Amniotic epithelial cell (primary cell): ENCODE measurements at regions not wholly inside any gene's neighbourhood (a gene's known extent, or its start where the extent isn't known, plus 50 kb on each side); places are given as distances from the start of the nearest gene placed in this dataset.
"Not testable (repeated sequence)": the region's sequence is repeated elsewhere in the genome, so short reads cannot be mapped to it uniquely, and the experiment has no call there.

Experiments used
- DNase-seq: peaks from one replicate; pipeline ENCODE4 v3.0.0-alpha.2; 2010; ENCODE audit warnings: low read depth

DNA sequence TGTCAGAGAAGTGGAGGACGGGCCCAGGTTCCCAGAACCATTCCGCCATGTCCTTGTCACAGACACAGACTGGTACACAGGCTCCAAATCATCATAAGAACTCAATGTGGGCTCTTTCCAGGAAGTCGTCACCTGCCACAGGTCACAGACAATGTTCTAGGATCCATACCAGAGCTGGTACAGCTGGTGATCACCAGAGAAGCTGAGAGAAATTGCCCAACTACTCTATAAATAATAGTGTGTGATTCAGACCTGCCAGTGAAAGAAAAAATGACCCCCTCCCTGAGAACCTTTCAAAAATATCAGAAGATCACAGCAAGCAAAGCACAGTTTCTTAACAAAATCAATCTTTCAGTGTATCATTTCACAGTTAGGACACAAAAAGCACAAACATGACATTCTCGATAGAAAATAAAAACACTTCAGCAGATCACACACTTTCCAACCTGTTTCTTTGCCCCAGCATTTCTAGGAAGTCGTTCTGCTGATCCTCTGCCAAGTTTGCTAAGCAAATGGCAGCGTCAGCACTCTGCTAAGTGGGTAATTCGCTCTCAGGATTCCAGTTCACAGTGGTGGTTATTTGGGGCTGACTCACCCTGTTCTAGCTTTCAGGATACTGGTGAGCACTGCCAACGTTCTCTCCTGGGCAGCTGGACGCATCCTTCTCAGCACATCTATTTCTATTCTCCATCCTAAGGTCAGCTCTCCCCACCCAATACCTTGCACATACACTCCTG, 223.3 kb upstream of the SFSWAP start:
- DNase-seq = no peak

DNA sequence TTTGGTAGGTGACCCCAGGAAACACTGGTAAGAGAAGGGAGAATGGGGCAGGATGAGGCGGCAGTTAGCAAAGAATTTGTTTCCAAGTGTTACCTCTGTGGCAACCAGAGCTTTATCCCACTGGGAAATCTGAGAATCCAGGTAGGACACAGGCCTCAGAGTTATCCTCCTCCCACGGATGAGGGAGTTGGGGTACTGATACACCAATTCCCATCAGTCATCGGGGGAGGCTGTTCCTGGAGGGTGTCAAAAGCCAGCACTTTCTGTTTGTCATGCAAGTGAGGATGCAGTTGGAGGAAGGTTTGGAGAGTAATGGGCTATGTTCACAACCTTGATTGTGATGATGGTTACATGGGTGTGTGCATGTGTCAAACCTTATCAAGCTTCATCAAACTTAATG, 221.2 kb upstream of the SFSWAP start:
- DNase-seq = no peak

DNA sequence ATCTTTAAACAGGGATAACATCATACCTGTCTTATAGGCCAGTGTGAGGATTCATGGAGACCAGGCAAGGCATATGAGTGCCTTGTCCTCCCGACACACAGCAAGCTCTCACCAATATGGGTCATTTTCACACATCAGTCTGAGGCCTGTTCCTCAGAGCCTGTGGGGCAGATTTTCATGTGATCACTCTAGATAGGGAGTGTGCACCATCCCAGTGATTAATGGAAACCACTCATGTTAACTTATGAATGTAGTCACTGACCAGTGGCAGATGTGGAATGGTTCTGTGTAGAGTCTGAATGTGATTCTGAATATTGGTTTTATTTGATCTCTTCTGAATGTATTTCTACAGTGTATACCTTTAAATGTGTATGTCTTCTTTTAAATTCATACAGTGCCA, 219.7 kb upstream of the SFSWAP start:
- no peak for DNase-seq

DNA sequence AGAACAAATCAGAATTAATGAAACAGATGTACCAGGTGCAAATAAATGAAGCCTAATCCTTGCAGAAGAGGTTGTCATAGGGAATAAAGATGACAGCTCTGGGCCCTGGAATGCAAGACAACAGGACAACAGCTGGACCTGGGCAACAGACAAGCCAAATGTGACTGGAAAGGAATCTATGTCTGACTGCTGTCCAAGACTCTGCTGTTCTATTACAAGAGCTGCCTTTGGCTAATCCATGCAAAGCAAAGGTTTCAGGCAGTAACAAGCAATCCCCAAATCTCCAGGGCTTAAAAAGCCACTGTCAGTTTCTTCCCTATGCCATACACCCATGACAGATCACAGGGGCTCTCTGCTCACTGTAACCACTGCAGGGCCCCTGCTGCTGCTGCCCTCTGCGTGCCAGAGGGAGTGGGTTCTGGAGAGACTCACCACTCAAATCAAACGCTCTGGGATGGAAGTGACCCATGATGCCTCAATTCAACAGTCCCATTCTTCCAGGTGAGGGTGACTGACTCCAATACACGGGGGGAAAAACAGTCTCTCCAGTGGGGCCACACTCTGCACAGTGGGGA, 218.9 kb upstream of the SFSWAP start:
- DNase-seq = no peak

DNA sequence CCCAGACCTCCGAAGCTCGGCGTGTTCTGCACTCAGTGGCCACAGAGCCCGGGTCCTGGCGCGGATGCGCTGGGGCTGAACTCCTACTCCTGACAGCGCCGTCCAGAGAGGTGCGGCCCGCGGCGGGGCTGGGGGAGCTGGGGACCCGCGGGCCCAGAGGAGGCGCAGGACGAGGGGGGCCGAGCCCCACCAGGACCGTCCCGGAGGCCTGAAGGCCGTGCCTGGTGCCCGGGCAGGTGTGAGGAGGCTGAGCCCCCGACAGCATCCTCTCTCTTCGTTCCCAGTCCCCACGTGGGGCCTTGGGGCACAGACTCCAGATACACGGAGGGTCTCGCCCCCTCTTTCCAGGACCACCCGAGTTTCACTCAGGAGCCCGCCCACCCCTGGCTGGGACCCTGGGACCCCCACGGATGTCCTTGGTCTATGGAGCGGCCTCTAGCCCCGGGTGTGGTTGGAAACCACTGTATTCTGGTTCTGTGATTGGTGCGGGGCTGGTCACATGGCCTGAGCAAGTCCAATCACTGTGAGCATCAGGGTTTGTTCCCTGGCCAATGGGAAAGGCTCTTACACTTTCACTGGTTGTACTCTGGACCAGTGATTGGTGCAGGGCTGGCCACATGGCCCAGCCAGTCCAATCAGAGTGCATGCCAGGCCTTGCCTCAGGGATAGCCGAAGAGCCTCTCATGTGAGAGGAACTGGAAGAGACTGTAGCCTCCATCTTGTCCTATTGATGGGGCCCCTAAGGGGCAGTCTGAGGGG, 217.6 kb upstream of the SFSWAP start:
- DNase-seq = no peak

DNA sequence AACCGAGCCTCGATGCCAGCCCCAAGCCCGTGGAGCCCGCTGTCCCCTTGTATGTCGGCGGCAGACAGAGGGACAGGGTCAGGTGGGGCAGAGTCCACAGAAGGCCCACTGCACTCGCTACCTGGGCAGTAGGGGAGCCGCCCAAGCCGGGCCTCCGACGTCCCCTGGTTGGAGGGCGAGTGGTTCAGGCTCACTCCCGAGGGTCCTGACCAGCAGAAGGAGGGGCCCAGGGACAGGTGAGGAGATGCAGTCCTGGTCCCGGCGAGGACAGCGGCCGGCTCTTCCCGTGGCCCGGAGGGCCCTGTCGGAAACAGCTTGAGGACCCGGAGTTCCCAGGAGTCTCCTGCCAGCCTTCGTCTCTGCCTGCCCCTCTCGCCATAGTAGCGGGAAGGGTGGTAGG, 216.7 kb upstream of the SFSWAP start:
- no peak for DNase-seq

DNA sequence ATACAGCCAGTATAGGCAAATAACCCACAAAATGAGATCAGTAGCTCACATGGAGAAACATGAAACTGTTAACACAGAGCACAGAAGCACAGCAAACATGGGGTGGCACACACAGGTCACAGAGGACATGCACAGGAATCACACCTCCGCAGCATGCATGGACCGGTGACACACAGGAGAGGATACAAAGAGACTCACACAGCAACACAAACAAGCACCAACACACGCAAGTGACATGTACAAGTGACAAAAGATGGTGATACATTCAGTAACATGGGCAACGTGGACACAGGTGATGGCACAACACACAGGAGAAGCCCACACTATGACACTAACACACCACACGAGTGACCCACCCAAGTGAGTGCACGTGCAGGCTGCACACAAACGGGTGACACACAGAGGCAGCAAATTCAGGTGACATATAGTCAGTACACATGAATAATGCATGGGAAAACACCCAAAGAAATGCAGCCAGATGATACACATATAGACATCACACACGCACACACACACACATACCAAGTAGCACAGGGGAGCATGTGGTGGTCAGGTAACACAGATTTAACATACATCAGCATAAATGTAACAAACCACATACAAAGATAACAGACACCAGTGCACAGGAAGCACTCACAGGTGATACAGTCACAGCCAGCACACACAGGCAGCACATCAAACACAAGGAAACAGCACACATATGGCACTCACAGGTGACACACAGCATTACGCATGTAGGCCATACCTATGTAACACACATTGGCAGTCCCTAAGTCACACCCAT, 216.0 kb upstream of the SFSWAP start:
- DNase-seq = no peak

DNA sequence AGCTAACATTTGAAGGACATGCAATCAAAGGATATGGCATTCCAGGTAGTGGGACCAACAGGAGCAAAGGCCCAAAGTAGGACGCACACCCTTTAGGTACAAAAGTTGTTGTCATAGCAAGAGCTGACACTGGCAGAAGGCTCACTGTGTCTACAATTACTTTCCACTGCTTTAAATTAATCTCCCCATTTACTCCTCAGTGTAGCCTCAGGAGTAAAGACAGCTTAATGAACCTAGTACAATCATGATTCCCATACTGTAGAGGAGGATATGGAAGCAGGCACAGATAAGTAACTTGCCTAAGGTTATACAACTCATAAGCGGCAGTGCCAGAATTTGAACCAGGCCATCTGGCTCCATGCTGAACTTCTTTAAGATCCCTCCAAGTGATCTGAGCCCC, 212.9 kb upstream of the SFSWAP start:
- DNase-seq = no peak

DNA sequence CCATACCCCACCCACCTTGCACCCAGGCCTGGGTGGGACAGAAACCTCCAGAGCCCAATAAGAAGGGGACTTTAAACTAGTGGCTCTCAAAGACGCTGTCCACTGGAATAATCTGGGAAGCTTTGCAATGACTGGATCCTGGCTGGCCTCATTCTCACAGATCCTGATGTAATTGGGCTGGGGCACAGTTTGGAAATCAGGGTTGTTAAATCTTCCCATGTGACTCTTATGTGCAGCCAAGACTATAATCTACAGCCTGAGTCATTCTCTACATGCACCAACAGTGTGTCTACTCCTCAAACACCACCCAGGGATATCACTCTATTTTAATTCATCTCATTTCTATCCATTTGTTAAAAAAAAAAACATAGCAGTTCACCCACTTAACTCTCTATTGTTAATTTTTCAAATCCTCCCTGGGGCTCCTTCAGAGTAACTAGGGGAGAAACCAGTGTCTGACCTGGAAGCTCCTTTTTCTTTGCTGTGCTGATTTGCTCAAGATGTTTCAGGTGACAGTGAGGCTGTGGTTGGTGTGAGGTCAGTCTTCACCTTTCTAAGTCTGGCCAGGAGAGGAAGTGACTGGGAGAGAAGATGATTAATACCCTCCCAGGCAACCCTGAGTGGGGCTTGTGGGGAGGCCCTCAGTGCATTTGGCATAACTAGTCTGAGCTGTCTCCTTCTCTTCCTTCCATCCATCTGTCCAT, 211.6 kb upstream of the SFSWAP start:
- no peak for DNase-seq

DNA sequence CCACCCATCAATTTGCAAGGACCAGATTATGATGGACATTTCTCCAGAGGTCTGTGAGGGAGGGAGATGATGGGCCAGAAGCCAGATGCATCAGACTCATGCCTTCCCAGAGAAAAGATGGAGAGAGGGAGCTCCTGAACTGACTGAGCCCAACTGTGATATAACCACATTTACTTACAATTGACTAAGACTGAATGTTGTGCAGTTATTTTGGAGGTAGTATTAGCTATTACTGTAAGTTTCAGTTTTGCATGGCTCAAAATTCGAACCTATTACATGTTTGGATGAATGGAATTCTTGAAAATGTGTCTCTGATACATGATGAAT, 211.1 kb upstream of the SFSWAP start:
- no peak for DNase-seq

DNA sequence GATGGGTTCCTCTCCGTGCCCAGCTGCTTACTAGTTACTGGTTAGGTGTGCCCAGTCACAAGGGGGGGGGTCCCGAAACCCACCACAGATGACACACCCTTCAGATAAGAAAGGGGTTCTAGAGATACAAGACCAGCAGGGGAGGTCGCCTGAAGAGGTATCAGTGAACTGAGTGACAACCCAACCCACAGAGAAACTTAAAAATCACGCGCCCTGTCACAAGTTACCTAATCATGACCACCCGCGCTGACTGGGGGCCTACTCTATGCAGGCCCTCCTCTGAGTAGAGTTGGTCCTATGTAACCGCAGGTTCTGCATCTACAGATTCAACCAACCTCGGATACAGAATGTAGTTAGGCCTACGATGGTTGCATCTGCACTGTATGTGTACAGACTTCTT, 210.3 kb upstream of the SFSWAP start:
- DNase-seq = no peak

DNA sequence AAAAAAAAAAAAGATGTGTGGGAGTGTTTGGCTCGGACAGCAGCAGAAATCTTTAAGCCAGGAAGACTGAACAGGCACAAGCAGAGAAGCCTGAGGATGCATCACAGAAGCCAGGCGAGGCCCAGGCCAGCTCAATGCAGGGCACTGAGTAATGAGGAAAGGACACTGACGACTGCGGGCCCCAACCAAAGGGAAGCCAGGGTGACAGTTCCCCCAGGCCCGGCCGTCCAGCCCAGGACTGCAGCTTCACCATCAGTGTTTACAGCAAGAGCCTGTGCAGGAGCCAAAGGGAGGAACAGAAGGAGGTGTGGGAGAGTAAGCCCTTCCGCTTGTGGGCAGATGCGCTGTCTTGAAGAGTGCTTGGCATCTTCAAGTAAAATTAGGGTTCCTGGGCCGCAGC, 205.3 kb upstream of the SFSWAP start:
- DNase-seq = no peak

DNA sequence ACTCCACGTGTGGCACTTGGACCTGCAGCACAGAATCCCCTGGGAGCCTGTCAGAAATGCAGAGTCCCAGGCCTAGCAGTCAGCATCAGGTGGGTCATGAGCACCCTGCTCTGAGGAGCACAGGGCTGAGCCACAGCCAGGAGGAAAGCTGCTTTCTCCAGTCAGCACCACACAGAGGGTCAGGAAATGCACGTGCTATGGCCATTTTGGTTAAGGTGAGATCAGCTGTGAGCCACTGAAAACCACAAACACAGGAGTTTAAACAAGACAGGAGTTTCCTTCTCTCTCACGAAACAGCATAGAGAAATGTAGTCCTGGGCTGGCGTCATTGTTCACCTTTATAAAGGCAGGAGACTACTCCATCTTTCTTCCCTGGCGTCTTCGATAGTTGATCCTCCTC, 204.5 kb upstream of the SFSWAP start:
- DNase-seq = no peak

DNA sequence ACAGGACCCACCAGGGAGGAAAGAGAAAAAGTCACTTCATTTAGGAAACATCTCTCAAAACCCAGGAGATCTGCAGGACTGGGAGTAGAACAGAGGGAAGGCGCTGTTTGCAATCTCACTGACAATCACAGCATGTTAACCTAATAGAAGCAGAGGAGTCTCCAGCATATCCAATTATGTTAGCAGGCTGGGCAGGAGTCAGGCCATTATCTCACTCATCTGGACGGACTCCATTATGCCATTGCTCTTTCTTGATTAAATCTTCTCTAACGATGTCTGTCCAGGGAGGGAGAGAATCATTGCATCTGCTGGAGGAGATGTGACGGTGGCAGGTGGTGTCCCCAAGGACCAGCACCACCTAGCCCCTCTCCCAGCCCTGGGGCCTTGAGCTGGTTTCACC, 203.8 kb upstream of the SFSWAP start:
- DNase-seq = no peak

DNA sequence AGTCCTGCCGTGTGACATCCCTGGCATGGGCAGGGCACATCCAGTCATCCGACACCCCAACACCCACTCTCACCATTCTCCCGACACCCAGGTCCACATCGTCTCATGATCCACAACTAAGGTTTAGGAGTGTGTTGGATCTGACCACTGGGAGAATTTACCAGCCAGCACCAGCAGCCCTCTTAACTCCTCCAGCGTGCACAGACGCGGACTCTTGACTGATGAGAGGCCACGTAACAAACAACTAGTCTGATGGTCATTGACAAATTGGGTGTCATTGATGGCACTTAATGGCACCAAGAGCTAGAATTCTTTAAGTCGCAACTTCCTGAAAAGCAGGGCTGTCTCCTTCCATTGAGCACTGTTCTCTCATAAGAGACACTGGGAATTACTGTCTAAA, 203.0 kb upstream of the SFSWAP start:
- DNase-seq = no peak

DNA sequence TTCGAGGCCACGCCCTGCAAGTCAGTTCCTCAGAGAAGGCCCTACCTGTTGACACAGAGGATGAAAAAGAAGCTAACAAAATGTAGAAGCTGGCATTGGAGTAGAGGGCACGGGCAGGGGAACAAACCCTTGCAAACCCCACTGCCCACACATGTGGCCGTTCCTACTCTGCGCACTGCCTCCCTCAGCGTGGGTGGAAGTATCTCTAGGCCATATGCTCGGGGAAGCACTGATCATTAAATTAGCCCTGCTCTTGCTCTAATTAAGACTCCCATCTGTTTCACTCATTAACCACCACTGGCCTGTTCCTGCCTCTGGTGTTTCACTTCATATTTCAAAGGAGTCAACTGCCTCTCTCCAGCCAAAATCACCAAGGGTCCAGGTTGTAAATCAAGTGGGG, 201.2 kb upstream of the SFSWAP start:
- no peak for DNase-seq

DNA sequence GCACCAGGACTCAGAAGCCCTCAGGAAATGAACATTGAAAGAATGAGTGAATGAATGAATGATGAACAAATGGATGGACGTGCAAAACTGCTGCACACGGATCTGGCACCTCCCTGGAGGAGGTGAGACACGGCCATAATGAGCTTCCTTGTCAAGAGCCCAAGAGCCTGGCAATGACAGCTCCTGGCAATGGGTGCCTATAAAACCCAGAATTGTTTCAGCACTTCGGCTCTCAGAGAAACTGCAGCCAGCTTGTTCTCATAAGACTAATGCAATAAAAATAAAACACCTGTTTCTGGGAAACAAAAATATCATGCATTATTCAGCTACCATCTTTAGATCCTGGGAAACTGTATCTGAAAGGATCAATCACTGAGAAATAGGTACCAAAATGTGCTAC, 200.5 kb upstream of the SFSWAP start:
- DNase-seq = no peak

DNA sequence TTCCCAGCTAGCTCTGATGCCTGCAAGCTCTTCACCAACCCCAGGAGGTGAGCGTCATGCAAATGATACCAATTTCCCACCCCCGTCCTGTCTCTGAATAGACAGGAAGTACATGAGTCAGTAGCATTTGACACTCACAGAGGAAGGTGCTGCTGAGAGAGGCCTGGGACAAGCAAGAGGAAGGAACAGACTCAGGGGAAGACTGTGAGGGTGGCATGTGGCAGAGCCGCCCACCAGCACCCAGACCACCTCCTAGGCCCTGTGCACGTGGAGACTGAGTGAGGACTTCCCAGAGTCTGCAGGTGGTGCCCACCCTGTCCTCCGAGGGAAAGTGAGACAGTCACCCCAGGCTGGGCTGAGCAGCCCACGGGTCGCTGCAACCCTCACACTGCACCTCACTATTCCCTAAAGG, 199.5 kb upstream of the SFSWAP start:
- no peak for DNase-seq

DNA sequence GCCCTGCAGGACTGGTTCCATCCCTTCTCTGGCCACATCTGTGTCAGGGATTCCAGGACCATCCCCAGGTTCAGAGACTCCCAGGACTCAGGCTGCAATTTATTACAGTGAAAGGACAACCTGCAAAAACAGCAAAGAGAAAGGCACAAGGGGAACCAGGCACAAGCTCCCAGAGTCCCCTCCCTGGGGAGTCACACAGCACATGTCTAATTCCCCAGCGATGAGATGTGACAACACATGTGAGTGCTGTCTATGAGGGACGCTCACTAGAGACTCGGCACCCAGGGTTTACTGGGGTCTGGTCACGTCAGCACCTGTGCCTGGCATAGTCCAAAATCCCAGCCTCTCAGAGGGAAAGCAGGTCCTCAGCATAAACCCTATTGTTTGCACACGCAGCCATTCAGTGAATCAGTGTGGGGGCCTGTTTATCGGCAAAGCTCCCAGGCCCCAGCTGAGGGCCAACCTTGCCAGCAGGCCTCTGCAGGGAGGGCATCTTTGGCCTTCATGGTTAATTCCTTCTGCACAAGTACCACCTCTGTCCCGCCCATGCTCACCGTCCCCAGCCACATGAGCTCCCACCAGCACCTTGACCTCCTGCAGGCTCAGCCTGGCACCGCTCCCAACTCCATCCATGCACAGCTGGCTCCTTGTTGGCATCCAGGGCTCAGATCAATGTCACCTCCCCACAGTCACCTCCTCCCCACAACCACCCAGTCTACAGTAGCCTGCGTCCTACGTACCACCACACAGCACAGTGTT, 198.9 kb upstream of the SFSWAP start:
- DNase-seq = no peak

DNA sequence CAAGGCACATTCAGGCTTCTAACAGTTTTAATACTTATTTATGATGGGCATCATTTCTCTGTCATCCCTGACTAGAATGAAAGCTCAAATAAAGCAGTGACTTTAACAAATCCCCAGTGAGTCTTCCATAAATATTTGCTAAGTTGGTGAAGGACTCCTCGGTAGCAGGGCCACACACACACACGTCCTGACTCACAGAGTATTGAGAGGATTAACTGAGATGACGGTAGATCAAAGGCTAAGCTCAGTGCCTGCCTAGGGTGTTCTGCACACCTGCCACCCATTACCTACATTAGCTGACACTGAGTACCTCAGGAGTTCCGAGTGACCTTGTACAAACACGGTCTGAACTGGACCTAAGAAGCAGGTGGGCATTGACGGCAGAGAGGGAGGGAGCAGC, 197.3 kb upstream of the SFSWAP start:
- no peak for DNase-seq

DNA sequence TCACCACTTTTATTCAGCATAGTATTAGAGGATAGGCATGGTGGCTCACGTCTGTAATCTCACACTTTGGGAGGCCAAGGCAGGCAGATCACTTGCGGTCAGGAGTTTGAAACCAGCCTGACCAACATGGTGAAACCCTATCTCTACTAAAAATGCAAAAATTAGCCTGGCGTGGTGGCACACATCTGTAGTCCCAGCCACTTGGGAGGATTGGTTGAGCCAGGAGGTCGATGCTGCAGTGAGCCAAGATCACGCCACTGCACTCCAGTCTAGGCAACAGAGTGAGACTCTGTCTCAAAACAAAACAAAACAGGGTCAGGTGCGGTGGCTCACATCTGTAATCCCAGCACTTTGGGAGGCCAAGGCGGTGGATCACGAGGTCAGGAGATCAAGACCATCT, 190.3 kb upstream of the SFSWAP start:
- not testable (repeated sequence) for DNase-seq

DNA sequence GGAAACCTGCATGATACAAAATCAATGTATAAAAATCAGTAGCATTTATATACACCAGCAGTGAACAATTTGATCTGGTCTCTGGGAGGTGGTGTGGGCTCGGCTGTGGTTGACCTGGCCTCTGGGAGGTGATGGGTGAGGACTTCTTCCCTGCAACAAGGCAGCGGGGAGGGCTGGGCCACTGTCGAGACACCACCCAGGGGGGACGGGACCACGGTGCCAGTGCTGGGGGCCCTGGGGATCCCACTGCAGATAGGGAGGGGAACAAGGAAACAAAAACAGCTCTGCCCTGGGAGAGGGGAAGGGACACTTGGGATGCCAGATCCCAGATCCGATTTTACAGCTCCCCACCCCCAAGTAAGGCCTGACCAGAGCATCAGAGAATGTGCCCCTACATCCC, 189.6 kb upstream of the SFSWAP start:
- no peak for DNase-seq
